ENCODE measurements at regions not wholly inside any gene's neighbourhood (a gene's known extent, or its start where the extent isn't known, plus 50 kb on each side); places are given as distances from the start of the nearest gene placed in this dataset.

DNA sequence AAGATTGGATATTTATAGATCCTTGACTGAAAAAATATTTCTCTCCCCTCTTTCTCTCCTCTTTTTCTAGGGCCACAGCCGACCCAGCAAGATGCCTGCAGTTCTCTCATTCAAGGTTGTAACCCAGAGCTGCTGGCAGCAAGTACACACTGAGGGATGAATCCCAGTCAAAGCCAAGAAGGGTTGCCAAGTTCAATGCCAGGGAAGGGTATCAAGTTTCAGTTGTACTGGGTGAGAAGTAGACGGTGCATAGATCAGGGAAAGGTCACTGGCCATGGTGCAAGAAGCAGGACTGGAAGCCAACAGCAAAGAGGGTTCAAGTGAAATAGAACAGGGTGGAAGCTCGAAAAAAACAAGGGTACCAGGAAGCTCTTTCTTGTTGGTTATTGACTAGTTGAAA, 170.2 kb downstream of the NRP2 start:
- no peaks in the 10 kb centered on the region for H3K9me3 Mint-ChIP-seq
- no peaks in the 10 kb centered on the region for H3K4me1 Mint-ChIP-seq (ENCODE audit: low read depth)

DNA sequence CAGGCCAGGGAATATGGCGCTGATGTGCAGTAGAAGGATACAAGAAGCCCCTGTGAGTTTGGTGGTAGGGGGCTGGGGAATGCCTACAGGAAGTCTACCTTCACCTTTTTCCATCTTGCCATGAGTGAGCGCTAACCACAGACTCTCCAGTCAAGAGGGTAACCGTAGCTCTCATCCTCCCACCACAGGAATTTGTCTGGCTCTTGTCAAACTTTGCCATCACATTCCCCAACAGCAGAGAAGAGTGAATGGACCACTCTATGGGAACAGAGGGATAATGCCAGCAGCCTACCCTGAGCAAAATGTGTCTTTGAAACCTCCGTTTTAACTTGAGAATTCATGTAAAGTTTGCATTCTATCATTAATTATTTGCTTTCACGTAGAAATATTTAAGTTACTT, 168.3 kb downstream of the NRP2 start:
- H3K36me3 Mint-ChIP-seq (ENCODE audit: low read depth), result no peaks in the 10 kb centered on the region
- ChIA-PET POLR2A (no interaction called here), CTCF (no interaction called here)
- no peak overlapping the region for H3K4me3 Mint-ChIP-seq
- no peak overlapping the region for H3K27ac Mint-ChIP-seq
- intact Hi-C loops (cut with micrococcal nuclease), result no loop called here
- H3K4me1 Mint-ChIP-seq (ENCODE audit: low read depth), result no peaks in the 10 kb centered on the region
- no peak for DNase-seq
- no peaks in the 10 kb centered on the region for H3K9me3 Mint-ChIP-seq
- TF ChIP-seq, protein P1, sequence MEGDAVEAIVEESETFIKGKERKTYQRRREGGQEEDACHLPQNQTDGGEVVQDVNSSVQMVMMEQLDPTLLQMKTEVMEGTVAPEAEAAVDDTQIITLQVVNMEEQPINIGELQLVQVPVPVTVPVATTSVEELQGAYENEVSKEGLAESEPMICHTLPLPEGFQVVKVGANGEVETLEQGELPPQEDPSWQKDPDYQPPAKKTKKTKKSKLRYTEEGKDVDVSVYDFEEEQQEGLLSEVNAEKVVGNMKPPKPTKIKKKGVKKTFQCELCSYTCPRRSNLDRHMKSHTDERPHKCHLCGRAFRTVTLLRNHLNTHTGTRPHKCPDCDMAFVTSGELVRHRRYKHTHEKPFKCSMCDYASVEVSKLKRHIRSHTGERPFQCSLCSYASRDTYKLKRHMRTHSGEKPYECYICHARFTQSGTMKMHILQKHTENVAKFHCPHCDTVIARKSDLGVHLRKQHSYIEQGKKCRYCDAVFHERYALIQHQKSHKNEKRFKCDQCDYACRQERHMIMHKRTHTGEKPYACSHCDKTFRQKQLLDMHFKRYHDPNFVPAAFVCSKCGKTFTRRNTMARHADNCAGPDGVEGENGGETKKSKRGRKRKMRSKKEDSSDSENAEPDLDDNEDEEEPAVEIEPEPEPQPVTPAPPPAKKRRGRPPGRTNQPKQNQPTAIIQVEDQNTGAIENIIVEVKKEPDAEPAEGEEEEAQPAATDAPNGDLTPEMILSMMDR (IDR thresholded peaks at IDR 0.05), result no peak
- ATAC-seq, result no peak
- H3K27me3 Mint-ChIP-seq, result peaks cover 12% of the 10 kb centered on the region

More for the DNA sequence above, 170.2 kb downstream of the NRP2 start:
- no peak for DNase-seq
- Mint-ChIP-seq H3K27ac (no peak overlapping the region), H3K27me3 (peaks cover 10% of the 10 kb centered on the region), H3K36me3 (ENCODE audit: low read depth) (no peaks in the 10 kb centered on the region), H3K4me3 (no peak overlapping the region)
- POLR2A ChIA-PET, result no interaction called here
- no peak for ATAC-seq
- TF ChIP-seq, protein P1 (IDR thresholded peaks at IDR 0.05), result no peak
- CTCF ChIA-PET, result interaction anchor here (0.9 to 1.3 kb wide), 2 partner anchors 74 to 95 kb away, joined by 3 read pairs; no protein-coding TSS in a partner anchor
- intact Hi-C loops (cut with micrococcal nuclease), result no loop called here

DNA sequence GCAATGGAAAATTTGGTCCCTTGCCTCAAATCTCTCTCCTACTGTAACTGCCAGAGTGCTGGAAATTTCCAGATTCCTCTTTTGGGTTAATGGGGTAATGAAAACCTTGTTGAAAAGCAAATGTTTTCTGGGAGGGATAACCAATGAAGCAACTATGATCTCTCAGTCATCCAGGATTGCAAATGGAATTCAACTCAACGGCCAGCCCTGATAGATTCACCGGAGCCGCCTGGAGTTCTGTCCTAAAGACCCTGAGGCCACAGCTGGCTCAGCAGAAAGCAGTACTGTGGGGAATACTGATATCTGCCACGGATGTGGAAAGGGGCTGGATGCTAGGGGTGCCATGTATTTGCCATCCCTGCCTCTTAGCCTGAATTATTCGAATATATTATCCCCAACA, 167.8 kb downstream of the NRP2 start:
- intact Hi-C loops (cut with micrococcal nuclease), result no loop called here
- Mint-ChIP-seq H3K27ac (no peak overlapping the region), H3K4me1 (ENCODE audit: low read depth) (no peaks in the 10 kb centered on the region), H3K4me3 (no peak overlapping the region), H3K27me3 (peaks cover 12% of the 10 kb centered on the region), H3K9me3 (no peaks in the 10 kb centered on the region), H3K36me3 (ENCODE audit: low read depth) (no peaks in the 10 kb centered on the region)
- TF ChIP-seq, protein P1 (IDR thresholded peaks at IDR 0.05), result no peak
- ChIA-PET CTCF (no interaction called here), POLR2A (no interaction called here)
- ATAC-seq, result no peak
- no peak for DNase-seq

DNA sequence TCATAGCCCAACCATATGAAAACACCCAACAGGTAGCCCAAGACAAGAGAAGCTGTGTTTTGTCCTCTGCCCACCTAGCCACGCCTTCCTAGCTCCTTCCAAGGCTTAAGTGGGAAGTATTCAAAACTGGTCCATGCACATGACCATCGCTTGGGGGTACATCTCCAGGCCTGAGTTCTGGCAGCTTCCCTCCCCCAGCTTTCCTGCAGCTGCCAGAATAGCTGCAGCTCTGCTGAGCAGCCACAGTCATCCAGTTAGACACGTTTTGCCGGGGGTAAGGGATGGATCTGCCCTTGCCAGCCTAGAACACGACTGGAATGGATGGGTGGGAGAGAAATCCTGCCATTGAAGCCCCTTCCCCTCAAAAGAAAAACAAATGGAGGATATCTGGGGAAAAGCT, 166.8 kb downstream of the NRP2 start:
- ChIA-PET CTCF (no interaction called here), POLR2A (no interaction called here)
- Mint-ChIP-seq H3K4me1 (ENCODE audit: low read depth) (no peaks in the 10 kb centered on the region), H3K27ac (no peak overlapping the region), H3K4me3 (no peak overlapping the region), H3K9me3 (no peaks in the 10 kb centered on the region), H3K27me3 (peaks cover 11% of the 10 kb centered on the region), H3K36me3 (ENCODE audit: low read depth) (no peaks in the 10 kb centered on the region)
- intact Hi-C loops (cut with micrococcal nuclease), result no loop called here
- ATAC-seq (no peak), DNase-seq (no peak)
- TF ChIP-seq, protein P1 (IDR thresholded peaks at IDR 0.05), result no peak

DNA sequence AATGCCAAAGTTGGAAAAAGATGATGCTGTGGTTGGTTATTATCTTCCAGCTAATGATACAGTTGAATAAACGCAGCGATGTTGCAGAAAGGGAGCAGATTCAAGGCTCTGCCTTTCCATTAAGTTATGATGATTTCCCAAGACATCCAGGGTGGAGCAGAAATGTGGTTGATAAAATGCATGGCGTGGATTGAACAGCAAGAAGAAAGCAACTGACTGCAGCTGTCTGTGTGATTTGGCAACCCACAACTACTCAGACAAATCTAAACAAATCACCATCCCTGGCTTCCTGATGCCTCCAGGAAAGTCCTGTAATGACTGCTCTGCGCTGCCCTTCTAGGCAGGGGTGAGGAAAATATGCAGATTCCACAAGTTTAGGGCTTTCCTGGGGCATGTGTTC, 166.3 kb downstream of the NRP2 start:
- intact Hi-C loops (cut with micrococcal nuclease), result no loop called here
- Mint-ChIP-seq H3K36me3 (ENCODE audit: low read depth) (no peaks in the 10 kb centered on the region), H3K9me3 (no peaks in the 10 kb centered on the region), H3K27me3 (peaks cover 7% of the 10 kb centered on the region), H3K4me3 (no peak overlapping the region), H3K27ac (no peak overlapping the region), H3K4me1 (ENCODE audit: low read depth) (no peaks in the 10 kb centered on the region)
- POLR2A ChIA-PET, result no interaction called here
- TF ChIP-seq, protein P1 (IDR thresholded peaks at IDR 0.05), result no peak
- CTCF ChIA-PET, result no interaction called here
- no peak for DNase-seq
- ATAC-seq, result no peak
